ENCODE measurements at regions not wholly inside any gene's neighbourhood (a gene's known extent, or its start where the extent isn't known, plus 50 kb on each side); places are given as distances from the start of the nearest gene placed in this dataset.

DNA sequence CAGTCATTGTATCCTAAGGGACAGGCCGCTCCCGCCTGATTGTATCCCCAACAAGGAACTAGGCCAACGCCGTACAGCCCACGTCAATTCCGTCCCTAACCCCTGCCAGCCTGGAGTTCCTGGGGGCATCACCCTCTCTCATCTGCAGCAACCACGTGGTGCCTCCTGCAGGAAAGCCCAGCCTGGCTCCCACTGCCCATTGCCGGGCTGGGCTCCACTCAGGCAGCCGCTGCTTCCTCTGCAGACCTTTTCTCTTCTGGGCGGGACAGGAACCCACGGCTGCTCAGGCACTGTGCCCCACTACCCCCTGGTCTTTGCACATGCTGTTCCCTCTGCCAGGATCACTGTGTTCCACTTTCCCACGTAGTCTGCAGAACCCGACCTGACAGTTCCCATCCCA is 212.2 kb downstream of the TFCP2L1 start:
- TF ChIP-seq, protein P1, sequence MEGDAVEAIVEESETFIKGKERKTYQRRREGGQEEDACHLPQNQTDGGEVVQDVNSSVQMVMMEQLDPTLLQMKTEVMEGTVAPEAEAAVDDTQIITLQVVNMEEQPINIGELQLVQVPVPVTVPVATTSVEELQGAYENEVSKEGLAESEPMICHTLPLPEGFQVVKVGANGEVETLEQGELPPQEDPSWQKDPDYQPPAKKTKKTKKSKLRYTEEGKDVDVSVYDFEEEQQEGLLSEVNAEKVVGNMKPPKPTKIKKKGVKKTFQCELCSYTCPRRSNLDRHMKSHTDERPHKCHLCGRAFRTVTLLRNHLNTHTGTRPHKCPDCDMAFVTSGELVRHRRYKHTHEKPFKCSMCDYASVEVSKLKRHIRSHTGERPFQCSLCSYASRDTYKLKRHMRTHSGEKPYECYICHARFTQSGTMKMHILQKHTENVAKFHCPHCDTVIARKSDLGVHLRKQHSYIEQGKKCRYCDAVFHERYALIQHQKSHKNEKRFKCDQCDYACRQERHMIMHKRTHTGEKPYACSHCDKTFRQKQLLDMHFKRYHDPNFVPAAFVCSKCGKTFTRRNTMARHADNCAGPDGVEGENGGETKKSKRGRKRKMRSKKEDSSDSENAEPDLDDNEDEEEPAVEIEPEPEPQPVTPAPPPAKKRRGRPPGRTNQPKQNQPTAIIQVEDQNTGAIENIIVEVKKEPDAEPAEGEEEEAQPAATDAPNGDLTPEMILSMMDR (IDR thresholded peaks at IDR 0.05; ENCODE audit: insufficient read depth, low read depth, low read length): no peak
- TF ChIP-seq EZH2 (IDR thresholded peaks at IDR 0.05; ENCODE audit: insufficient read depth, low read length): no peak
